Right atrium auricular region (tissue), 2 donors: ENCODE measurements at regions not wholly inside any gene's neighbourhood (a gene's known extent, or its start where the extent isn't known, plus 50 kb on each side); places are given as distances from the start of the nearest gene placed in this dataset.

Experiments used
- DNase-seq: peaks from one replicate; pipeline ENCODE4 v3.0.0-alpha.2; 2019; ENCODE audit warnings: low spot score
- H3K27ac ChIP-seq, 2 donors: fragments of 200-600 bp; sonication (generic); 1 replicate in 1 of 2; 2 replicates in 1 of 2; pipeline ENCODE4 v1.5.1; 2016 to 2019
- H3K27me3 ChIP-seq, 2 donors: fragments of 200-600 bp; sonication (generic); one replicate each; pipeline versions ENCODE4 v1.5.1 to v1.6.0; 2017 to 2019
- H3K36me3 ChIP-seq: fragments of 200-600 bp; sonication (generic); one replicate; pipeline ENCODE4 v1.5.1; 2016
- H3K4me1 ChIP-seq, 2 donors: fragments of 200-600 bp; sonication (generic); one replicate each; pipeline versions ENCODE4 v1.5.1 to v1.6.0; 2017 to 2019
- H3K4me3 ChIP-seq, 2 donors: fragments of 200-600 bp; sonication (generic); 1 replicate in 1 of 2; 2 replicates in 1 of 2; pipeline ENCODE4 v1.5.1; 2017 to 2019; ENCODE audit warnings: mild to moderate bottlenecking in 1 of 2, moderate library complexity in 1 of 2
- H3K9me3 ChIP-seq, 2 donors: fragments of 200-600 bp; sonication (generic); one replicate each; pipeline ENCODE4 v1.5.1; 2019
- TF ChIP-seq, protein P1 (sequence below), 2 donors: fragments of 200-600 bp; sonication (generic); IDR thresholded peaks; one replicate each; pipeline ENCODE4 v1.5.1; 2019; ENCODE audit warnings: antibody characterized with exemption in 2 of 2

DNA sequence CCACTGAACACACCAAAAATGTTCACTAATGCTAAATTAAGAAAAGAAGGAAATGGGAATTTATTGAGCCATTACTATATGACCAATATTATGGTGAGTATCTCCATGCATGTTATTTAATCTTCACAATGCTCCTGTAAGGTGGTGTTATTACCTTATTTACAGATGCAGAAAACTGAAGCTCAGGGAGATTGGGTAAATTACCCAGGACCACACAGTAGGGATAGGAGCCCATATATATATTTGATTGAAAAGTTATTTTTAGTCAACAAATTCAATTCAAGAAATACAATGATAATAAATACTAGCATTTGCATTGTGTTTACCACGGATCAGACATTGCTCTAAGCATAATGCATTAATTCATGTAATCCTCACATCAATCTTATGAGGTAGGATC, 202.2 kb upstream of the FBXO11 start:
- no peak for DNase-seq
- Histone ChIP-seq H3K27ac (no peak overlapping the region), H3K36me3 (no peaks in the 10 kb centered on the region), H3K9me3 (no peaks in the 10 kb centered on the region), H3K27me3 (no peaks in the 10 kb centered on the region), H3K4me3 (no peak overlapping the region), H3K4me1 (peaks cover 0 to 32% of the 10 kb centered on the region in 2 donors)
- TF ChIP-seq, protein P1, sequence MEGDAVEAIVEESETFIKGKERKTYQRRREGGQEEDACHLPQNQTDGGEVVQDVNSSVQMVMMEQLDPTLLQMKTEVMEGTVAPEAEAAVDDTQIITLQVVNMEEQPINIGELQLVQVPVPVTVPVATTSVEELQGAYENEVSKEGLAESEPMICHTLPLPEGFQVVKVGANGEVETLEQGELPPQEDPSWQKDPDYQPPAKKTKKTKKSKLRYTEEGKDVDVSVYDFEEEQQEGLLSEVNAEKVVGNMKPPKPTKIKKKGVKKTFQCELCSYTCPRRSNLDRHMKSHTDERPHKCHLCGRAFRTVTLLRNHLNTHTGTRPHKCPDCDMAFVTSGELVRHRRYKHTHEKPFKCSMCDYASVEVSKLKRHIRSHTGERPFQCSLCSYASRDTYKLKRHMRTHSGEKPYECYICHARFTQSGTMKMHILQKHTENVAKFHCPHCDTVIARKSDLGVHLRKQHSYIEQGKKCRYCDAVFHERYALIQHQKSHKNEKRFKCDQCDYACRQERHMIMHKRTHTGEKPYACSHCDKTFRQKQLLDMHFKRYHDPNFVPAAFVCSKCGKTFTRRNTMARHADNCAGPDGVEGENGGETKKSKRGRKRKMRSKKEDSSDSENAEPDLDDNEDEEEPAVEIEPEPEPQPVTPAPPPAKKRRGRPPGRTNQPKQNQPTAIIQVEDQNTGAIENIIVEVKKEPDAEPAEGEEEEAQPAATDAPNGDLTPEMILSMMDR (IDR thresholded peaks at IDR 0.05), result no peak

DNA sequence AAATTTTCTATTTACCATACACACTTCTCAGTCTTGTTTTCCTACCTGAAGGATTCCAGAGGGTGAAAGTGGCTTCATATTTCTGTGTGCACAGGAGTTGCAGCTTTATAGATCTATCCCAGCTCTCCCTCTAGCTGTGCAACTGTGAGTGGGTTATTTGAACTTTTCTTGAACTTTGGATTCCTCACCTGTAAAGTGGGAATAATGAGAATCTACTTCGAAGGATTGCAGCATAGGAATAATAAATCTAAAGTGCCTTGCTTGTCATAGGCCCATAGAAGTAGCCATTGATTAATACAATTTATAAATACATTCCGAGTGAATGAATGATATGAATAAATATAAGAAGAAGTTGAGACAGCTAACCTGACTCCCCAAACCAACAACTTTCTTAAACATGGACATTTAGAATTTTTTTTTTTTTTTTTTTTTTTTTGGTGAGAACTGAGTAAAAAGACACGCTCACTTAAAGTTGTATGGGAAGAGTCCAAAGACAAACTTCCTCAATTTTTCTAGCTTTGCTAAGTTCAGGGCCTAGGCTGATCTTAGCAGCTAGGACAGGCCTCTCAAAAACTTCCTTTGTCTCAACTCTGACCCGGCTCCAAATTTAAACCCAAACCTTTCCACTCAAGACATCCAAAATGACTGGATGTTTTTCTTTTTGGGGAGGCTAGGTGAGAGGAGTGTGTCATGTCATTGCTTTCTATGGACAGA, 203.3 kb upstream of the FBXO11 start:
- no peak overlapping the region for H3K27ac ChIP-seq

DNA sequence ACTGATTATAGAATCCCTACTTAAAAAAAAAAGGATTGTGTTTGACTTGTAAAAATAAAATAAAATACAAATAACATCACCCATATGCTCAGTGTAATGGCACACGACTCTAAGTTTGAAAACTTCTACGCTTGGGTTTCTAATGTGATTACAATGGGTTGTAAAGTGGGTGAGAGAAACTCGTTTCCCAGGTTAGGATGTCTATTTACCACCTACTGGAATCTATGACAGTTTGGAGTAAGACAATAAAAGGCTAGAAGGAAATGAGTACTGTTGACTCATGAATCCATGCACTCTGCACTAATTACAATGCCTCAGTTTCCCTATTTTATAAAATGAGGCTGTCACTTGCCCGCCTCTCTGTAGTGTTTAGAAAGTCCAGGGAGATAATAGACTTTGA, 204.0 kb upstream of the FOXN2 start:
- no peak for DNase-seq
- Histone ChIP-seq H3K27me3 (no peaks in the 10 kb centered on the region), H3K4me1 (peaks cover 0 to 32% of the 10 kb centered on the region in 2 donors), H3K4me3 (no peak overlapping the region), H3K36me3 (no peaks in the 10 kb centered on the region), H3K9me3 (no peaks in the 10 kb centered on the region), H3K27ac (peak overlapping the region; percentile 84 to 87)
- TF ChIP-seq, protein P1 (IDR thresholded peaks at IDR 0.05), result no peak

More for the DNA sequence above, 203.3 kb upstream of the FBXO11 start:
- H3K36me3 ChIP-seq, result no peaks in the 10 kb centered on the region
- no peak overlapping the region for H3K4me3 ChIP-seq
- TF ChIP-seq, protein P1 (IDR thresholded peaks at IDR 0.05), result no peak
- no peaks in the 10 kb centered on the region for H3K27me3 ChIP-seq
- no peak for DNase-seq
- H3K9me3 ChIP-seq, result no peaks in the 10 kb centered on the region
- peaks cover 0 to 32% of the 10 kb centered on the region in 2 donors for H3K4me1 ChIP-seq

- Histone ChIP-seq H3K27me3 (no peaks in the 10 kb centered on the region), H3K4me1 (peaks cover 0 to 13% of the 10 kb centered on the region in 2 donors), H3K4me3 (no peak overlapping the region), H3K9me3 (no peaks in the 10 kb centered on the region), H3K36me3 (no peaks in the 10 kb centered on the region), H3K27ac (peak overlapping the region in 1 of 2 donors; percentile 19)
- DNase-seq, result no peak
- TF ChIP-seq, protein P1 (IDR thresholded peaks at IDR 0.05), result no peak
Observed at GRCh38 chr2:48112911-48113680, 201.4 kb upstream of the FOXN2 start.

DNA sequence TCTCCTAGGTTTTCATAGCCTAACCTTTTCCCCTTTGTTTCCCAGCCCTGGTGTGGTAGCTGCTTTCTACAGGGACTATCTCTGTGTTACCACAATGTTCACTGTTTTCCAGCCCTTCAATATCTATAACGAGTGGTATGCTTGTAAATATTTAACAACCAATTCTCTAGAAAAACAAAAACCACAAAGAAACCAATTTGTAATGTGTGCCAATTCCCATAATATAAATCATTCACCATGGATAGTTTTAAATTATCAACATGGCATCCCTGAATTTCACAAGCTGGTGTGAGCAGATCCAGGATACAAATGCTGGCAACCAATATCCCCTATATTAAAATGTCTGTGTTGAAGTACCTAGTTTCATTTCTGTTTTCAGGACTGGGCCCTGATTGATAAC, 200.7 kb upstream of the FOXN2 start:
- Histone ChIP-seq H3K4me3 (no peak overlapping the region), H3K27me3 (no peaks in the 10 kb centered on the region), H3K27ac (peak overlapping the region in 1 of 2 donors; percentile 19), H3K9me3 (no peaks in the 10 kb centered on the region), H3K36me3 (no peaks in the 10 kb centered on the region), H3K4me1 (peaks cover 0 to 13% of the 10 kb centered on the region in 2 donors)
- TF ChIP-seq, protein P1 (IDR thresholded peaks at IDR 0.05), result no peak
- no peak for DNase-seq
